Activated gamma-delta T cell treated with anti-CD3 and anti-CD28 coated beads, Interleukin-2, amount 50 U/mL, for 16 hours (primary cell): ENCODE measurements at regions not wholly inside any gene's neighbourhood (a gene's known extent, or its start where the extent isn't known, plus 50 kb on each side); places are given as distances from the start of the nearest gene placed in this dataset.

Source experiments
- DNase-seq: peaks from one replicate; pipeline ENCODE4 v3.0.0-alpha.2; 2020; ENCODE audit warnings: low read depth

GRCh38 chr14:96931751-96932150 lies 134.6 kb downstream of the VRK1 start:
- DNase-seq, result no peak

GRCh38 chr14:96934638-96935330 lies 137.6 kb downstream of the VRK1 start:
- no peak for DNase-seq

- DNase-seq, result no peak
Measured at GRCh38 chr14:96938946-96939345, 141.8 kb downstream of the VRK1 start.

DNA sequence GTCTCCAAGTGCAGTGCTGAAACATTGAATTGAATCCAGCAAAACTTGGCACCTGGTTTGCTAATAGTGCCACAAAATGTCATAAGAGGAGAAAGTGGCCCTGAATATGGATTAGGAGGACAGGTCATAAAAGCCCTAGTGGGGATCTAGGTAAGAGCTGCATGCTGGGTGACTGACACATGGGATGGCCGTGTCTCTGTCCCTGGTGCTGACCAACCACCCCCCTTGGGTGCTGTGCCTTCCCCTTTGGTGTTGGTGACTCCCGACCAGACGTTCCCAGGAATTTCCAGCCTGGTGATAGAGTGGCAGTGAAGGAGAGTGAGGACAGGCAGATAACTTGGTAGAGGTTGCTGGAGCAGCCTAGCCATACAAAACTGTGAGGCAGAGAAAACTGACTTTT lies 142.8 kb downstream of the VRK1 start:
- DNase-seq, result no peak

DNA sequence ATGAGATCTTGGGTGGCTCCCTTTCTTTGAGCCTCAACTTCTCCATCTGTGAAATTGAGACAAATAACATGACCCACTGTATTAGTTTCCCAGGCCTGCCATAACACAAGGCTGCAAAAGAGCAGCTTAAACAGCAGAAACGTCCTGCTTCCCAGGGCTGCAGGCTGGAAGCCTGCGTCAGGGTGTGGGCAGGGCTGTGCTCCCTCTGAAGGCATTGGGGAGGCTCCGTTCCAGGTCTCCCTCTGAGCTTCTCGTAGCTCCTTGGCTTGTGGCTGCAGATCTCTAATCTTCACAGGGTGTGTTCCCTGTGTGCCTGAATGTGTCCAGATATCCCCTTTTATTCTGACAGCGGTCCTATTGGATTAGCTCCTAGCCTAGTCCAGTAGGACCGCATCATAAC lies 147.1 kb downstream of the VRK1 start:
- no peak for DNase-seq

- DNase-seq, result no peak
Measured at GRCh38 chr14:96945721-96946120, 148.5 kb downstream of the VRK1 start.

- DNase-seq, result no peak
Measured at GRCh38 chr14:96949594-96949993, 152.4 kb downstream of the VRK1 start.

GRCh38 chr14:96951511-96951910 lies 154.3 kb downstream of the VRK1 start:
- DNase-seq, result no peak

DNA sequence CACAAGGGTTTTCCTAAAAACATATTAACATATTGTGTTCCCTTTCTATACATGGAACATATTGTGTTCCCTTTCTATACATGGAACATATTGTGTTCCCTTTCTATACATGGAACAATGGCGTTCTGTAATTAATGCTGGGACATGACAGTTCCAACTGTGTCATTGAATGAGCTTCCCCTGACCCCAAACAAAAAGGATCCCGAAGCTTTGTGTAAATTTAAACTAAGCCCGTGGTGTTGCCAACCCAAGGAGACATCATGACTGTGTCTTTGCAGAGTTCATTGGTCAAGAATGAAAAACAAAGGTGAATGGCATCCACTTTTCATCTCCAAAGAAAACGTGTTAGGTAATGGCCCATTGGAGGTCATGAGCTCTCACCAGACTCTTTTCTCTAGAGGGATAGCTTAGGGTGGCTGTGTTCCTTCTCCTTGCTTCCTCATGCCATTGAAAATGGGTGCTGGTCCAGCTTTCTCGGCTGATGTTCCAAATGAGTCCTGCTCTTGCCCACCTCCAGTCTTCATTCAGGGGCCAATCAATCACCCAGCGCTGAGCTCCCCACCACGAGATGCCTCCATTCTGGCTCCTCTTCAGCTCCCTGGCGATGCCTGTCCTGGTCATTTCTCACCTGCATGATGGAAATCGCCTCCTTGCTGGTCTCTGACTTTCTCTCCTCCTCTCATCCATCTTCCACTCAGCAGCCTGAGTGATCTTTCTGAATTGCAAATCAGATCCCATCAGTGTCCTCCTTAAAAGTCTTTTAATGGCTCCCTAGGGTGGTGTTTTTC lies 156.1 kb downstream of the VRK1 start:
- DNase-seq, result no peak

DNA sequence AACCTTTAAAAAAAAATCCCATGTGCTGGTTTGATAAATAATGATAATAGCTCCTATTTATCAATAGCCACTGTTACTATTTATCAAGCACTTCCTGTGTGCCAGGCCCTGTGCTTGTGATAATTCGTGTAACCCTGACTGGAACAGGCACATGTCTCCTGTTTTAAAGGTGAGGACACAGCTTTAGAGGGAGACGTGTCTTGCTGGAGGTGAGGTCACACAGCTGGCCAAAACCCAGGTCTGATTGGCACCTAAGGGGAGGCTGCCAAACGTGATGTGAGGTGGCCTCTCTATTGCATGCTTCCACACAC lies 156.6 kb downstream of the VRK1 start:
- DNase-seq, result no peak

- DNase-seq, result no peak
Measured at GRCh38 chr14:96956464-96957239, 159.5 kb downstream of the VRK1 start.

DNA sequence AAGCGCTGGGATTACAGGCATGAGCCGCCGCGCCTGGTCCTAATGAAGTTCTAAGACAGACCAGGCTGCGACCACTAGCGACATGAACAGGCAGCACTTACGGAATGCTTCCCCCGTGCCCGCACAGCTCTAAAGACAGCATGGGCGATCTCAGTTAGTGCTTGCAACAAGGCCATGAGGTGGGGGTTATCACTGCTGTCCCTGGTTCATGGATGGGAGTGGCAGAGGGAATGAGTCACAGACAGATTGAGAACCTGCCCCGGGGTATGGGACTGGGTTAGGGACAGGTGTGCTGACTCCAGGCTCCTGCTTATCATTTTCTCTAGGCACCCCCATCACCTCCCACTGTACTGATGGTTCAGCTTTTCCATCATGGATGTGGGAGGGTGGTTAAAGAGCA lies 160.9 kb downstream of the VRK1 start:
- DNase-seq, result no peak

DNA sequence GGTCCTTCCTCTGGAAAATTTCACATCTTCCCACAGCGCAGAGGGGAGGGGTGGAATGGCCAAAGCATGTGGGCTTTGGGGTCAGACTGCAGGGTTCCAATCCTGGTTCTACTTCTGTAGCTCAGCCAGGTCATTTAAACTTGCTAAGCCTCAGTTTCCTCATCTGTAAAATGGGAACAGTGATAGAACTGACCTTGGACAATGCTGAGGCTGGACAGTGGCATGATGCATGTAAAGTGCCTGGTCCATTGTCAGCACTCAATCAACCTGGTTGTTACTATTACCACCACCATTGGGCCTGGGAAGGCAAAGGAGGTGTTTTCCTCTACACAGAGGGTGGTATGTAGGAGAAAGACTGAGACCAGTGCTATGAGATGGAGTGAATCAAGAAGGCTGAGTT lies 162.8 kb downstream of the VRK1 start:
- no peak for DNase-seq

- DNase-seq, result no peak
Measured at GRCh38 chr14:96960598-96961116, 163.5 kb downstream of the VRK1 start.

- DNase-seq, result no peak
Measured at GRCh38 chr14:96961895-96962294, 164.7 kb downstream of the VRK1 start.

DNA sequence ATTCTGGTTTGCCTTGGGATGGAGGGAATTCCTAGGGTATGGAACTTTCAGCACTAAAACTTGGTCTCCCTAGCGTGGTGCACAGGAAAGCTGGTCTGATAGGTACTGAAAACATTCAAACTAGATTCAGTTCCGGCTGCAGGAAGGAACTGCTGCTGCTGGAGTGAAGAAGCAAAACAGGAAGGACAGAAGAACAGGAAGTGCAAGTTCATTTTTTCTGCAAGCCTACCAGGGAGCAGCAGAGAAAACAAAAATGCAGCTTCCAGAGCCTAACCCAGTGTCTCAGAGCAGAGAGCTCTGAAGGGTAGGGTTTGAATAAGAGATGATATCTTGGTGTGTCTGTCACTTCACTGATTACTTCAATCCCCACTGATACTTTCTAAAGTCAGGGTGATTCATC lies 165.2 kb downstream of the VRK1 start:
- no peak for DNase-seq

DNA sequence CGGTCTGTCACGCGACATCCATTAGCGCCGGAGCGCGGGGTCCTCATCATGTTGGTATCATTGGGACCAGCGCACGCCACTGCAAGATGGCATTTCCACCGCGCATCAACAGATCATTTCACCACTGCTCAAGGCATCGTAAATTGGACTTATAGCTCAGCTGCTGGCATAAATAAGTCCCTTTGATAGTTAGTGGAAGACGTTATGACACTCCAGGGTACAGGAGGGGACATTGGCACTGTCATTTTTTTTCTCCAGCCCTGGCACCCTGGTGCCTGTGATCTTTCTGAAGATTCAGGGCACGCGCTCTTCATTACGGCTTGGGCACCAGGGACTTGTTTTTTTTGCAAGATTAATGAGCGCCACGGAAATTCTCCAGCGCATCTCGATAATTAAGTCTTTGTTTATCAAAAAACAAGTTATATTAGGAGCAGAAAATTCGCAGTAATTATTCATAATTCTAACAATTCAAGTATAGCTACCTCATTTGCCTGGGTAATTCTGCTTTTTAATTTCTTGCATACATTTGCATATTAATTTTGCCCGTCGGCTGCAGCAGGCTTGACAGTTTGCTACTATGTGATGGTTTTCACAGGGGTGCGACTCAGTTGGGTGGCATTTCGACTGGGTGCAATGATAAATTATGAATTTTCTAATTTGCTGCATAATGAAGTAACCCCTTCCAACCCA lies 167.7 kb downstream of the VRK1 start:
- DNase-seq, result no peak

- DNase-seq, result no peak
Measured at GRCh38 chr14:96965885-96966595, 168.9 kb downstream of the VRK1 start.

DNA sequence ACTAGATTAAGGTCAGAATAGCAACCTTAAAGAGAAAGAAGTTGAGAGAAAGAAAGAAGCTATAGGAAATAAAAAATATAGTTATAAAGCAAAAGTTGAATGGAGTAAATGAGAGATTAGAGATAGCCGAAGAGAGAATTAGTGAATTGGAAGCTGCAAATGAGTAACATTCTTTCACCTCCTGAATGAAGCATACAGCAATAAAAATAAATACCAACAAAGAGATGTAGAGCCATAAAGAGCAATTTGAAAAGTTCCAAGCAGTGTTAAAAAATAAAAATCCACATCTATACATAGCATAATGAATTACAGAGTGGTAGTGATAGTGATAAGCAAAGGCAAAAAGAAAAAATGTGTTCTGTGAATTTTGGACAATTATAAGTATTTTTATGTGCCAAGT lies 177.9 kb downstream of the VRK1 start:
- DNase-seq, result no peak

DNA sequence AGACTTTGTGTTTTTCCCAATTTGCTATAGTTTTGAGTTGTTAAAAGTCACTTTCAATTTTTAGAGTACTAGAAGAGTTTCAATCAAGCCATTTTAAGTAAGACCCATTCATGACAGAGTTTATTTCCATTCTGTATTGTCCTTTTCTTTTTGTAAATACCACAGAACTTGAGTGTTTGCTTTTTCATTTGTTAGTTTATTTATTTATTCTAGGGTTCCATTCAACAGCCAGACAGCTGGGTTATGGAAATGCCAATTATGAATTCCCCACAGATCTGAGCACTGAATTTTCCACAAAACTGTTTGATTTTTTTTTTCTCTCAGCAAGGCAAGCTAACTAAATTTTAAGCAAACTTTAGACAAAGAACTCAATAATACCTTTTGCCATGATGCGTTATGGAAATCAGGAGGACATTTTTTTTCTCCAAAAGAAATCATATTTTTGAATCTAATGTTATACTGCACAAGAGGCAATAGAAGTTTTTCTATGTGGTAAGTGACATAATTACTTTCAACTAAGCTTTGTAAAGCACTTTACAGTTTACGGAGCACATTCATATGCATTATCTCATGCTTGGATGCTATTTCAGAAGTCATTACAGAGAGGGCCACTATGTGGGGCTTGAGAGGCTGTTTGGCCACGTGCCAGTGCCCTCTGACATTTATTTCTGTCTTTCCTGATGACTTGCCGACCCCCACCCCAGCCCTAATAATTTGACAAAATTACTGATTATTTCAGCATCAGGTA lies 181.5 kb downstream of the VRK1 start:
- no peak for DNase-seq

- DNase-seq, result no peak
Measured at GRCh38 chr14:96979611-96980074, 182.5 kb downstream of the VRK1 start.
